Neural cell (in vitro differentiated cells): ENCODE measurements at regions not wholly inside any gene's neighbourhood (a gene's known extent, or its start where the extent isn't known, plus 50 kb on each side); places are given as distances from the start of the nearest gene placed in this dataset.

Experiments
- CTCF ChIP-seq: fragments of 450-650 bp; IDR thresholded peaks from 2 replicates; pipeline ENCODE4 v1.5.1; 2014; ENCODE audit warnings: antibody characterized with exemption, mild to moderate bottlenecking, moderate library complexity; ENCODE audit not compliant: poor library complexity, severe bottlenecking
- EP300 ChIP-seq: fragments of 450-650 bp; conservative IDR thresholded peaks from 2 replicates; pipeline ENCODE4 v1.6.1; 2014; ENCODE audit warnings: antibody characterized with exemption, mild to moderate bottlenecking, moderate library complexity; ENCODE audit not compliant: poor library complexity, severe bottlenecking
- EZH2 ChIP-seq: fragments of 200-600, 300-800 bp; shearing (Covaris generic), sonication (generic); IDR thresholded peaks from 2 replicates; pipeline ENCODE4 v1.6.1; 2014; ENCODE audit warnings: antibody characterized with exemption, low read length, borderline replicate concordance, mild to moderate bottlenecking; ENCODE audit not compliant: insufficient read depth, poor library complexity, severe bottlenecking
- POLR2AphosphoS5 ChIP-seq: IDR thresholded peaks from 2 replicates; pipeline ENCODE4 v1.6.1; 2012
- RAD21 ChIP-seq: fragments of 450-650 bp; conservative IDR thresholded peaks from 2 replicates; pipeline ENCODE4 v1.6.1; 2014; ENCODE audit warnings: antibody characterized with exemption, mild to moderate bottlenecking, moderate library complexity
- SMC3 ChIP-seq: fragments of 450-650 bp; conservative IDR thresholded peaks from 2 replicates; pipeline ENCODE4 v1.6.1; 2014; ENCODE audit warnings: antibody characterized with exemption, mild to moderate bottlenecking, moderate library complexity; ENCODE audit not compliant: poor library complexity
- TAF1 ChIP-seq: IDR thresholded peaks from 2 replicates; pipeline ENCODE4 v1.6.1; 2012; ENCODE audit warnings: low read depth

- no peak for TF ChIP-seq POLR2AphosphoS5
- no peak for TF ChIP-seq CTCF
- TF ChIP-seq TAF1 = no peak
- TF ChIP-seq EP300 = no peak
- no peak for TF ChIP-seq RAD21
- TF ChIP-seq EZH2 = no peak
- TF ChIP-seq SMC3 = no peak
Measured at GRCh38 chr12:91991399-91992187, 154.1 kb downstream of the BTG1 start.
